Kidney glomerular epithelial cell (primary cell): ENCODE measurements at regions not wholly inside any gene's neighbourhood (a gene's known extent, or its start where the extent isn't known, plus 50 kb on each side); places are given as distances from the start of the nearest gene placed in this dataset.
"Not testable (repeated sequence)": the region's sequence is repeated elsewhere in the genome, so short reads cannot be mapped to it uniquely, and the experiment has no call there.

Experiments
- DNase-seq: peaks from one replicate; lab custom pipeline; 2025; lab: John Stamatoyannopoulos, UW

GRCh38 chr17:79560527-79560926 lies 50.3 kb downstream of the RBFOX3 start:
- no peak for DNase-seq

- DNase-seq, result no peak
These were observed 51.6 kb downstream of the RBFOX3 start for GRCh38 chr17:79559111-79559887.

DNA sequence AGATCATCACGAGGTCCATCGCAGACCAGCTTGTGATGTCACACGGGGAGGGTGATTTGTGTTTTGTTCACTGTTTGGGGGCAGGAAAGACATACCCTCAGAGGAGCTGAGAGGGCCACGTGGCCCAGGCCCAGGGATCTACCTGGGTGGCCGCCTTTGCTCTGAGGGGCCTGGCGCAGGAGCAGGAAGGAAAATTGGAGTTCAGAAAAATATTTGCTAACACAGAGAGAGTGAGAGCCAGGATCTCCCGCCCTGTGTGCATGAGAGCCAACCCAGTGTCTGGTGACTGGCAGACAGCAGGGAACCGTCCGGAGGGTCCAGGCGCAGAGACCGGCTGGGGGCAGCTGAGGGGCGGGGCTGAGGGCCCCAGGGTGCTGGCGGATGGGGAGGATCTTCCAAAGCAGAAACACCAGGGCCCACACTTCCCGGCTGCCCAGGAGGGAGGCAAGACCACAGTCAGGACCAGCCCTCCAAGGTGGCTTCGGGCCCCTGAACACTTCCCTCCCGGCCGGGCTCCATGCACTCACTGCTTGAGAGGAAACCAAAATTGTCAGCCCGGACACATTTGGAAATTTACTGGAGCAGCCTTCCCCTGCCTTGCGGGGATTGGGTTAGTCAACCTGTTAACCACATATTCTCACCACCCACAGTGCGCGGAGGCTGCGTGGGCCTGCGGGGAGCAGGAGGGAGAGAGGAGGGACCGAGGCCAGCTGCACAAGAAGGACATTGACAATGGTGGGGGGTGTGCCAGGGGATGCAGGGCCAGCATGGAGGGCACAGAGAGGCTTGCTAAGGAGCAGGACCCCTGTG lies 52.6 kb downstream of the RBFOX3 start:
- no peak for DNase-seq

- DNase-seq, result no peak
These were observed 53.4 kb downstream of the RBFOX3 start for GRCh38 chr17:79557276-79558090.

GRCh38 chr17:79556271-79556670 lies 54.6 kb downstream of the RBFOX3 start:
- no peak for DNase-seq

DNA sequence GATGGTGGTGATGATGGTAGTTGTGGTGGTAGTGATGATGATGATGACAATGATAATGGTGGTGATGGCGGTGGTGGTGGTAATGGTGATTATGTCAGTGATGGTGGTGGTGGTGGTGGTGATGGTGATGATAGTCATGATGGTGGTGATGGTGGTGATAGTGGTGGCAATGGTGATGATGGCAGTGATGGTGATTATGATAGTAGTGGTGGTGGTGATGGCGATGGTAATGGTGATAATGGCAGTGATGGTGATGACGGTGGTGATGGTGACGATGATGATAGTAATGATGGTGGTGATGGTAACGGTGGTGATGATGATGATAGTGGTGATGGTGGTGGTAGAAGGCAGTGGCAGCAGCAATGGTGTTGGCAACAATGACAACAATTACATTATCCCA lies 55.3 kb downstream of the RBFOX3 start:
- DNase-seq, result no peak

DNA sequence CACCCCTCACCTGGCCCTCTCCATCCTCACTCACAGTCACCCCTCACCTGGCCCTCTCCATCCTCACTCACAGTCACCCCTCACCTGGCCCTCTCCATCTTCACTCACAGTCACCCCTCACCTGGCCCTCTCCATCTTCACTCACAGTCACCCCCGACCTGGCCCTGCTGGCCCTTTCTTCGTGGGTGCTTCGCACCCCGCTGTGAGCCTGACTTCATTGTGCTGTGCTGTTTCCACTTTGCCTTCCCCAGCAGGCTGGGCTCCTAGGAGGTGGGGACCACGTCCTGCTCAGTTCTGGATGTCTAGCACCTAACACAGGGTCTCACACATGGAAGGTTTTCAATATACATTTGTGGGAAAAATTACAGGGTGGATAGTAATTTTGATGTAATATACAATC lies 56.5 kb downstream of the RBFOX3 start:
- not testable (repeated sequence) for DNase-seq

DNA sequence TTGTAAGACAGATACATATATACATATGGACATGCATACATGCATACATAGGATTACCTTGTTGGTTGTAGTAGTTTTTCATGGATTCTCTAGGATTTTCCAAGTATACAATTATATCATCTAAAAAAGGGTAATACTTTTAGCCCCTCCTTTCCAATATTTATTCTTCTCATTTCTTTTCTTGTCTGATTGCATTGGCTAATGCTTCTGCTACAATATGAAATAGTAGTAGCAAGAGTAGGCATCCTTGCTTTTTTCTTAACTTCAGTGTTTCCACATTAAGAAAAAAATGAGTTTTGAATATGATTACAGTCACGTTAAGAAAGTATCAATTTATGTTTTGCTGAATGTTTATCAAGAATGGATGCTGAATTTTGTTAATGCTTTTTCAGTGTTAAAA lies 58.0 kb downstream of the RBFOX3 start:
- no peak for DNase-seq

GRCh38 chr17:79552405-79552804 lies 58.4 kb downstream of the RBFOX3 start:
- no peak for DNase-seq

- DNase-seq, result no peak
These were observed 61.5 kb downstream of the RBFOX3 start for GRCh38 chr17:79549141-79549915.

DNA sequence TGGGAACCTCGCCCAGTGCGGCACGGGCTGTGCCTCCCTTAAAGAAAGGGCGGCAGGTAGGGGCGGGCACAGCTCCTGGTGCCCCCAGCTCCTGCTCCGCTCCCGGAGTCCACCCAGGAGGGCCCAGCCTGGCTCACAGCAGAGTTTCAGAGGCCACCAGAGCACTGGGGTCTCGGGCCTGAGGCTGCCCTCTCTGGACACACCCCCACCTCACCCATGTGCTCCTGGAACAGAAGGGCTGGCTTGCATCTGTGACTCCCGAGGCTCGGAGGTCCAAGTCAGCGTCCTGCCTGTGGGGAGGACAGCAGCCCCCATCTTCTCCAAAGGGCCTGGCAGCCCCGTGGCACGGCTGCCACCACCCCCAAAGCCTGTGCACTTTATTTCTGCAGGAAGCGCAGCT lies 62.7 kb downstream of the RBFOX3 start:
- DNase-seq, result no peak

DNA sequence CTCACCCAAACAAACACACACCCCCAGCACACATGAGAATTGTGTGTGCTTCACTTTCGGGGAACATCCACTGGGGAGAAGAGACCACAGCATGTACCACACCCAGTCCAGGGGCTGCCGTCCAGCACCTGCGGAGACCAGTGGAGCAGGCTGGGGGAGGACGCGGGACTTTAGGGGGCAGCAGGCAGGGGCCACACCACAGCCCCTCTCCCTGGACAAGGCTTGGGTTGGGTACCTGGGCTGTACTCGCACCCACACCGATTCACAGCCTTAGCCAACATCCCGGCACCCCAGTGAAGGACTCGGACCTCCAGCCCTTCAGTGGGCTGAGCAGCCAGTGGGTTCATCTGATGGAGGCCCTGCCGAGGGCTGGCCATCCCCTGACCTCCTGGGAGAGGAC lies 63.3 kb downstream of the RBFOX3 start:
- DNase-seq, result no peak

GRCh38 chr17:79547171-79547570 lies 63.7 kb downstream of the RBFOX3 start:
- DNase-seq, result not testable (repeated sequence)

GRCh38 chr17:79546386-79546785 lies 64.5 kb downstream of the RBFOX3 start:
- no peak for DNase-seq

DNA sequence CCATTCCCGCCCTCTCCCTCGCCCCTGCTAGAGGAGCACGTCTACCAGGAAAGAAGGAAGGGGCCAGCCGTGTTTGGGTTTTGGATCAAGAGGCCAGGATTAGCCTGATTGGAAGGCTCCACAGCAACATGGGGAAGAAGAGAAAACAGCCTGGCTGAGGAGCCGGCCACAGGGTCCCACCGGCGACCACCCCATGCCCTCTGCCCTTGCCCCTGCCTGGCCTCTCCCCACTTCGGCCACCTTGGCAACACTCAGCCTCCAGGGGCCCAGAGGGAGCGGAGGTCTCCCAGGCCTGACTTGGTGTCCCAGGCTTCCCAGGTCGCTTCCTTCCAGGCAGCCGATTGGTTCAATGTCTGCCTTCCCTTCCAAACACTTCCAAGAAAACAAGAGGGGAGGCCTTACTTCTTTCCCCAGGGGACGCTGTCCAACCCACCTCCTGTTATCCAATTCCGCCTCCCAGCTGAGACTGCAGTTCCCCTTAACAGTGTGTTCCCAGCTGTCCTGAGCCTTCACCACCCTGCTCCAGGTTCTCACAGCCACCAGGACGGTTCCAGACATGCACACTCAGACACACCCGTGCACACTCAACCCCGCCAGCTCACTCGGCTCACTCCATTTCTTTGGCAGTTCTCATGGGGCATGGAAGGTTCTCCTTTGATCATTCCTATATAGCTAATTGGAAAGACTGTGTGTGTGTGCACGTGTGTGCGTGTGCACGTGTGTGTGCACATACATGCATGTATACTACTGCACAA lies 65.4 kb downstream of the RBFOX3 start:
- no peak for DNase-seq

- DNase-seq, result no peak
These were observed 66.5 kb downstream of the RBFOX3 start for GRCh38 chr17:79544142-79544914.

- DNase-seq, result no peak
These were observed 67.3 kb downstream of the RBFOX3 start for GRCh38 chr17:79543531-79543930.

GRCh38 chr17:79542718-79543117 lies 68.1 kb downstream of the RBFOX3 start:
- DNase-seq, result no peak

DNA sequence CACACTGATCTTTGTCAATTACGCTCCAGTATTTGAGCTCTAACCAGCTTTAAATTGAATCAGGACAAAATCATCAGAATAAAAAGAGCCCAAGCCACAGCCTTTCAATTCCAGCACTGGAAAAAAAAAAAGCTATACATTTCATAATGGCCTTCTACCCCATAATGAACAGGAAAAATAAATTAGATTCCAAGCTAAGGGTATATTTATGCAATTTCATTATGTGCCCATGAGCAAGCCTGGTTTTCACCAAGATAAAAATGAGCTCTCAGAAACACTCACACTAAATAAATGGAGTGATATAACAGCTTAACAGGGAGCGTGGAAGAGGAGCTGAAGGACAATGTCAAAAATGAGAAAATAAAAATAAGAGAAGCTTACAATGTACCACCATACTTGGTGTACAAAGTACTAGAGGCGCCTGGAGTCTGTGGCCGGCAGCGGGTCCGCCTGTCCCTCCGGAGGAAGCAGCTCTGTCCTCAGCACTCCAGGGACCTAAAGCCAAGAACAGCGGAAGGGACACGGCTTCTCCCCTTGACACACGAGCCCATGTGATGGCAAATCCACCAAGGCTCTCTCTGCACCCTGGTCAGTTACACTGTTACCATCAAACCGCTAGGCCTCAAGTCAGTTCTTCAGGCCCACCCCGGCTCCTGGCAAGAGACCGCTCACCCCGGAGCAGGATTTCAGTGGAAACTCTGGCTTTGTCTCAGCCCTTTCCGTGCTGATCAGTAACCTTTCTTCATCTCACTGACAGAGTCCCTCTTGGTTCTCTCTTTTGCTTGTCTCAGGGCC lies 69.6 kb downstream of the RBFOX3 start:
- no peak for DNase-seq
